HEK293 (cell line): ENCODE measurements at regions not wholly inside any gene's neighbourhood (a gene's known extent, or its start where the extent isn't known, plus 50 kb on each side); places are given as distances from the start of the nearest gene placed in this dataset.

Experiments used
- BCL11A ChIP-seq: fragments of 450-650 bp; formaldehyde crosslinking; IDR thresholded peaks from 2 replicates; pipeline ENCODE4 v1.5.1; 2016; ENCODE audit warnings: low read depth, missing biosample characterization, missing genetic modification characterization
- YY1 ChIP-seq: fragments of 450-650 bp; formaldehyde crosslinking; IDR thresholded peaks from 2 replicates; pipeline ENCODE4 v1.5.1; 2018; ENCODE audit warnings: missing biosample characterization, missing genetic modification characterization
- ZBTB7A ChIP-seq: fragments of 450-650 bp; formaldehyde crosslinking; IDR thresholded peaks from 2 replicates; pipeline ENCODE4 v1.5.1; 2016; ENCODE audit warnings: low read depth, missing biosample characterization, missing genetic modification characterization
- ZNF221 ChIP-seq: fragments of 450-650 bp; formaldehyde crosslinking; IDR thresholded peaks from 2 replicates; pipeline ENCODE4 v1.5.1; 2017; ENCODE audit warnings: missing biosample characterization, missing genetic modification characterization, borderline replicate concordance
- ZNF280D ChIP-seq: fragments of 450-650 bp; formaldehyde crosslinking; IDR thresholded peaks from 2 replicates; pipeline ENCODE4 v1.5.1; 2016; ENCODE audit warnings: missing biosample characterization, missing genetic modification characterization
- ZNF423 ChIP-seq: fragments of 450-650 bp; formaldehyde crosslinking; IDR thresholded peaks from 2 replicates; pipeline ENCODE4 v1.5.1; 2016; ENCODE audit warnings: missing biosample characterization, missing genetic modification characterization
- ZNF561 ChIP-seq: fragments of 450-650 bp; IDR thresholded peaks from 2 replicates; pipeline ENCODE4 v1.5.1; 2018; ENCODE audit warnings: missing biosample characterization, missing genetic modification characterization, borderline replicate concordance
- ZNF660 ChIP-seq: fragments of 450-650 bp; IDR thresholded peaks from 2 replicates; pipeline ENCODE4 v1.5.1; 2018; ENCODE audit warnings: missing biosample characterization, mild to moderate bottlenecking, missing genetic modification characterization
- ZSCAN23 ChIP-seq: fragments of 450-650 bp; formaldehyde crosslinking; IDR thresholded peaks from 2 replicates; pipeline ENCODE4 v1.5.1; 2016; ENCODE audit warnings: missing biosample characterization, missing genetic modification characterization
- TF ChIP-seq, protein P1 (sequence below): fragments of 450-650 bp; formaldehyde crosslinking; IDR thresholded peaks from 2 replicates; pipeline ENCODE4 v1.5.1; 2016; ENCODE audit warnings: missing biosample characterization, missing genetic modification characterization
- TF ChIP-seq, protein P2 (sequence below): IDR thresholded peaks from 2 replicates; pipeline ENCODE4 v1.6.1; 2011; ENCODE audit warnings: mild to moderate bottlenecking, low read depth, low read length, borderline replicate concordance

DNA sequence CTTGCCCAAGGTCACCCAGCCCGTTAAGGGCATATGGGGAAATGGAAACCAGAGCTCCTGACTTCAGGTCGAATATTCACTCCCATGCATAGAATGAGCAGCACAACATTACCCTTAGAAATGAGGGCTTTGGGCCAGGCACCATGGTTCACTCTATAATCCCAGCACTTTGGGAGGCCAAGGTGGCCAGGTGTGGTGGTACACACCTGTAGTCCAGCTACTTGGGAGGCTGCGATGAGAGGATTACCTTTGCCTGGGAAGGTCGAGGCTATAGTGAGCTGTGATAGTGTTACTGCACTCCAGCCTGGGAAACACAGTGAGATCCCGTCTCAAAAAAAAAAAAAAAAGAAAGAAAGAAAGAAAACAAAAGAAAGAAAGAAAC, 341.0 kb upstream of the TMPO start:
- TF ChIP-seq YY1 (no peak), ZNF423 (tag by site-specific recombination) (no peak), ZNF280D (tag by site-specific recombination) (no peak), ZSCAN23 (tag by site-specific recombination) (no peak), ZBTB7A (tag by site-specific recombination) (no peak), ZNF660 (no peak), ZNF221 (no peak), ZNF561 (tag by site-specific recombination) (no peak), BCL11A (no peak)
- TF ChIP-seq, protein P1, sequence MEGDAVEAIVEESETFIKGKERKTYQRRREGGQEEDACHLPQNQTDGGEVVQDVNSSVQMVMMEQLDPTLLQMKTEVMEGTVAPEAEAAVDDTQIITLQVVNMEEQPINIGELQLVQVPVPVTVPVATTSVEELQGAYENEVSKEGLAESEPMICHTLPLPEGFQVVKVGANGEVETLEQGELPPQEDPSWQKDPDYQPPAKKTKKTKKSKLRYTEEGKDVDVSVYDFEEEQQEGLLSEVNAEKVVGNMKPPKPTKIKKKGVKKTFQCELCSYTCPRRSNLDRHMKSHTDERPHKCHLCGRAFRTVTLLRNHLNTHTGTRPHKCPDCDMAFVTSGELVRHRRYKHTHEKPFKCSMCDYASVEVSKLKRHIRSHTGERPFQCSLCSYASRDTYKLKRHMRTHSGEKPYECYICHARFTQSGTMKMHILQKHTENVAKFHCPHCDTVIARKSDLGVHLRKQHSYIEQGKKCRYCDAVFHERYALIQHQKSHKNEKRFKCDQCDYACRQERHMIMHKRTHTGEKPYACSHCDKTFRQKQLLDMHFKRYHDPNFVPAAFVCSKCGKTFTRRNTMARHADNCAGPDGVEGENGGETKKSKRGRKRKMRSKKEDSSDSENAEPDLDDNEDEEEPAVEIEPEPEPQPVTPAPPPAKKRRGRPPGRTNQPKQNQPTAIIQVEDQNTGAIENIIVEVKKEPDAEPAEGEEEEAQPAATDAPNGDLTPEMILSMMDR (tag by site-specific recombination), result no peak
- TF ChIP-seq, protein P2, sequence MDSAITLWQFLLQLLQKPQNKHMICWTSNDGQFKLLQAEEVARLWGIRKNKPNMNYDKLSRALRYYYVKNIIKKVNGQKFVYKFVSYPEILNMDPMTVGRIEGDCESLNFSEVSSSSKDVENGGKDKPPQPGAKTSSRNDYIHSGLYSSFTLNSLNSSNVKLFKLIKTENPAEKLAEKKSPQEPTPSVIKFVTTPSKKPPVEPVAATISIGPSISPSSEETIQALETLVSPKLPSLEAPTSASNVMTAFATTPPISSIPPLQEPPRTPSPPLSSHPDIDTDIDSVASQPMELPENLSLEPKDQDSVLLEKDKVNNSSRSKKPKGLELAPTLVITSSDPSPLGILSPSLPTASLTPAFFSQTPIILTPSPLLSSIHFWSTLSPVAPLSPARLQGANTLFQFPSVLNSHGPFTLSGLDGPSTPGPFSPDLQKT, result no peak
